GM23338 (cell line): ENCODE measurements at regions not wholly inside any gene's neighbourhood (a gene's known extent, or its start where the extent isn't known, plus 50 kb on each side); places are given as distances from the start of the nearest gene placed in this dataset.

Source experiments
- CREB1 ChIP-seq: fragments of 250-450 bp; sonication (Bioruptor Pico); IDR thresholded peaks from 2 replicates; pipeline ENCODE4 v1.5.0; 2020; ENCODE audit warnings: low read depth, mild to moderate bottlenecking, moderate library complexity
- EZH2 ChIP-seq: fragments of 200-600 bp; sonication (generic); IDR thresholded peaks from one replicate; pipeline ENCODE4 v1.8.0; 2017; ENCODE audit warnings: antibody characterized with exemption, mild to moderate bottlenecking, low read depth; ENCODE audit not compliant: unreplicated experiment
- JUNB ChIP-seq: IDR thresholded peaks from one replicate; pipeline ENCODE4 v1.6.1; 2016; ENCODE audit warnings: antibody characterized with exemption; ENCODE audit not compliant: unreplicated experiment
- POLR2AphosphoS5 ChIP-seq: IDR thresholded peaks from 2 replicates; pipeline ENCODE4 v1.6.1; 2016; ENCODE audit warnings: antibody characterized with exemption, low read depth
- STAT1 ChIP-seq: IDR thresholded peaks from one replicate; pipeline ENCODE4 v1.6.1; 2016; ENCODE audit warnings: antibody characterized with exemption; ENCODE audit not compliant: unreplicated experiment
- ZNF331 ChIP-seq: fragments of 250-450 bp; sonication (Bioruptor Pico); IDR thresholded peaks from 2 replicates; pipeline ENCODE4 v1.5.0; 2020; ENCODE audit warnings: low read depth, mild to moderate bottlenecking, moderate library complexity
- TF ChIP-seq, protein P1 (sequence below), 2 experiments: fragments of 200-600 bp in 1 of 2; sonication (generic) in 1 of 2; conservative IDR thresholded peaks; 2 replicates each; pipeline versions ENCODE4 v1.5.1 to v1.6.1; 2016 to 2017; ENCODE audit warnings: antibody characterized with exemption in 2 of 2, low read depth in 2 of 2, mild to moderate bottlenecking in 2 of 2, moderate library complexity in 1 of 2
- TF ChIP-seq, protein P2 (sequence below): IDR thresholded peaks from one replicate; pipeline ENCODE4 v1.6.1; 2018; ENCODE audit warnings: antibody characterized with exemption; ENCODE audit not compliant: unreplicated experiment

DNA sequence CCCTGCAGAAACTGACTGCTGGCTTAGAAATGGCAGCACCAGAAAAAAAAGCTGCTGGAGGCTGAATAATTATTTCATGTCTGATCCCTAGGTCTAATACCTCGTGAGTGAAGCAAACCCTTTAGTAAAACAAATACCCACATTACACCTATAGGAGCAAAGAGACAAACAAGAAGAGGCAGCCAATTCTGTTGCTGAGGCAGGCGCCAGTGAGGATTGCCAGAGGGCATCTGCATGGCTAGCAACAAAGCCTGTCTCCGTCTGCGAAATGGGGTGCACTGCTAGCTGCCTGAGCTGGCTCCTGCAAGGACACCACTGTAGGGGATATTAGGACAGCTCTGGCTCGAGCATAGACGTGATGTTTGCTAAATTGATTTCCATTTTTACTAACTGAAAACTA, 509.7 kb downstream of the TDRD15 start:
- TF ChIP-seq JUNB (no peak), EZH2 (no peak), STAT1 (no peak), CREB1 (CRISPR knock-in tag) (no peak), POLR2AphosphoS5 (no peak), ZNF331 (CRISPR knock-in tag) (no peak)
- TF ChIP-seq, protein P1, sequence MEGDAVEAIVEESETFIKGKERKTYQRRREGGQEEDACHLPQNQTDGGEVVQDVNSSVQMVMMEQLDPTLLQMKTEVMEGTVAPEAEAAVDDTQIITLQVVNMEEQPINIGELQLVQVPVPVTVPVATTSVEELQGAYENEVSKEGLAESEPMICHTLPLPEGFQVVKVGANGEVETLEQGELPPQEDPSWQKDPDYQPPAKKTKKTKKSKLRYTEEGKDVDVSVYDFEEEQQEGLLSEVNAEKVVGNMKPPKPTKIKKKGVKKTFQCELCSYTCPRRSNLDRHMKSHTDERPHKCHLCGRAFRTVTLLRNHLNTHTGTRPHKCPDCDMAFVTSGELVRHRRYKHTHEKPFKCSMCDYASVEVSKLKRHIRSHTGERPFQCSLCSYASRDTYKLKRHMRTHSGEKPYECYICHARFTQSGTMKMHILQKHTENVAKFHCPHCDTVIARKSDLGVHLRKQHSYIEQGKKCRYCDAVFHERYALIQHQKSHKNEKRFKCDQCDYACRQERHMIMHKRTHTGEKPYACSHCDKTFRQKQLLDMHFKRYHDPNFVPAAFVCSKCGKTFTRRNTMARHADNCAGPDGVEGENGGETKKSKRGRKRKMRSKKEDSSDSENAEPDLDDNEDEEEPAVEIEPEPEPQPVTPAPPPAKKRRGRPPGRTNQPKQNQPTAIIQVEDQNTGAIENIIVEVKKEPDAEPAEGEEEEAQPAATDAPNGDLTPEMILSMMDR (conservative IDR thresholded peaks at IDR 0.05; ENCODE audit: low read depth in 2 of 2) = no peak
- TF ChIP-seq, protein P2, sequence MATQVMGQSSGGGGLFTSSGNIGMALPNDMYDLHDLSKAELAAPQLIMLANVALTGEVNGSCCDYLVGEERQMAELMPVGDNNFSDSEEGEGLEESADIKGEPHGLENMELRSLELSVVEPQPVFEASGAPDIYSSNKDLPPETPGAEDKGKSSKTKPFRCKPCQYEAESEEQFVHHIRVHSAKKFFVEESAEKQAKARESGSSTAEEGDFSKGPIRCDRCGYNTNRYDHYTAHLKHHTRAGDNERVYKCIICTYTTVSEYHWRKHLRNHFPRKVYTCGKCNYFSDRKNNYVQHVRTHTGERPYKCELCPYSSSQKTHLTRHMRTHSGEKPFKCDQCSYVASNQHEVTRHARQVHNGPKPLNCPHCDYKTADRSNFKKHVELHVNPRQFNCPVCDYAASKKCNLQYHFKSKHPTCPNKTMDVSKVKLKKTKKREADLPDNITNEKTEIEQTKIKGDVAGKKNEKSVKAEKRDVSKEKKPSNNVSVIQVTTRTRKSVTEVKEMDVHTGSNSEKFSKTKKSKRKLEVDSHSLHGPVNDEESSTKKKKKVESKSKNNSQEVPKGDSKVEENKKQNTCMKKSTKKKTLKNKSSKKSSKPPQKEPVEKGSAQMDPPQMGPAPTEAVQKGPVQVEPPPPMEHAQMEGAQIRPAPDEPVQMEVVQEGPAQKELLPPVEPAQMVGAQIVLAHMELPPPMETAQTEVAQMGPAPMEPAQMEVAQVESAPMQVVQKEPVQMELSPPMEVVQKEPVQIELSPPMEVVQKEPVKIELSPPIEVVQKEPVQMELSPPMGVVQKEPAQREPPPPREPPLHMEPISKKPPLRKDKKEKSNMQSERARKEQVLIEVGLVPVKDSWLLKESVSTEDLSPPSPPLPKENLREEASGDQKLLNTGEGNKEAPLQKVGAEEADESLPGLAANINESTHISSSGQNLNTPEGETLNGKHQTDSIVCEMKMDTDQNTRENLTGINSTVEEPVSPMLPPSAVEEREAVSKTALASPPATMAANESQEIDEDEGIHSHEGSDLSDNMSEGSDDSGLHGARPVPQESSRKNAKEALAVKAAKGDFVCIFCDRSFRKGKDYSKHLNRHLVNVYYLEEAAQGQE = no peak
